A673 (cell line): ENCODE measurements at regions not wholly inside any gene's neighbourhood (a gene's known extent, or its start where the extent isn't known, plus 50 kb on each side); places are given as distances from the start of the nearest gene placed in this dataset.

Source experiments
- CTCF ChIP-seq: fragments of 300-800, 200-600 bp; sonication (generic); conservative IDR thresholded peaks from 2 replicates; pipeline ENCODE4 v1.5.1; 2017; ENCODE audit warnings: low read depth, mild to moderate bottlenecking, antibody characterized with exemption, low read length, moderate library complexity, mixed read lengths
- EZH2 ChIP-seq: fragments of 200-600 bp; sonication (generic); IDR thresholded peaks from 2 replicates; pipeline ENCODE4 v1.6.1; 2017; ENCODE audit warnings: borderline replicate concordance, low read depth, mild to moderate bottlenecking, mixed read lengths, antibody characterized with exemption, low read length; ENCODE audit not compliant: poor library complexity, severe bottlenecking

- TF ChIP-seq CTCF (no peak), EZH2 (no peak)
Measured at GRCh38 chr10:22821501-22821900, 106.4 kb upstream of the ARMC3 start.
